RWPE2 (cell line): ENCODE measurements at regions not wholly inside any gene's neighbourhood (a gene's known extent, or its start where the extent isn't known, plus 50 kb on each side); places are given as distances from the start of the nearest gene placed in this dataset.

Experiments
- ATAC-seq: fragments of 200-7000 bp; cut with Tn5 transposase; 3 replicates; pipeline ENCODE4 v1.9.1; 2021; ENCODE audit warnings: low read depth
- DNase-seq: peaks from one replicate; pipeline ENCODE4 v3.0.0-alpha.2; 2020; ENCODE audit warnings: low spot score
- H3K27ac ChIP-seq: fragments of 450-650 bp; 2 replicates; pipeline ENCODE4 v1.5.1; 2017; ENCODE audit warnings: mild to moderate bottlenecking; ENCODE audit not compliant: poor library complexity, severe bottlenecking
- H3K27me3 ChIP-seq: fragments of 250-450 bp; sonication (Bioruptor Pico); 2 replicates; pipeline ENCODE4 v1.5.1; 2021; ENCODE audit warnings: mild to moderate bottlenecking, moderate library complexity; ENCODE audit not compliant: insufficient read depth, poor library complexity, severe bottlenecking
- H3K36me3 ChIP-seq: fragments of 250-450 bp; sonication (Bioruptor Pico); 2 replicates; pipeline ENCODE4 v1.5.1; 2020; ENCODE audit warnings: low read depth, mild to moderate bottlenecking, moderate library complexity
- H3K4me1 ChIP-seq: fragments of 250-450 bp; sonication (Bioruptor Pico); 2 replicates; pipeline ENCODE4 v1.5.1; 2021; ENCODE audit warnings: mild to moderate bottlenecking, moderate library complexity; ENCODE audit not compliant: insufficient read depth, poor library complexity, severe bottlenecking
- H3K4me3 ChIP-seq: fragments of 250-450 bp; sonication (Bioruptor Pico); 2 replicates; pipeline ENCODE4 v1.5.1; 2021; ENCODE audit warnings: mild to moderate bottlenecking, moderate library complexity; ENCODE audit not compliant: severe bottlenecking
- H3K9me3 ChIP-seq: fragments of 250-450 bp; sonication (Bioruptor Pico); 2 replicates; pipeline ENCODE4 v1.5.1; 2021; ENCODE audit warnings: mild to moderate bottlenecking, moderate library complexity; ENCODE audit not compliant: severe bottlenecking
- TF ChIP-seq, protein P1 (sequence below): fragments of 450-650 bp; IDR thresholded peaks from one replicate; pipeline ENCODE4 v1.5.1; 2017; ENCODE audit warnings: mild to moderate bottlenecking, moderate library complexity; ENCODE audit not compliant: poor library complexity, severe bottlenecking

DNA sequence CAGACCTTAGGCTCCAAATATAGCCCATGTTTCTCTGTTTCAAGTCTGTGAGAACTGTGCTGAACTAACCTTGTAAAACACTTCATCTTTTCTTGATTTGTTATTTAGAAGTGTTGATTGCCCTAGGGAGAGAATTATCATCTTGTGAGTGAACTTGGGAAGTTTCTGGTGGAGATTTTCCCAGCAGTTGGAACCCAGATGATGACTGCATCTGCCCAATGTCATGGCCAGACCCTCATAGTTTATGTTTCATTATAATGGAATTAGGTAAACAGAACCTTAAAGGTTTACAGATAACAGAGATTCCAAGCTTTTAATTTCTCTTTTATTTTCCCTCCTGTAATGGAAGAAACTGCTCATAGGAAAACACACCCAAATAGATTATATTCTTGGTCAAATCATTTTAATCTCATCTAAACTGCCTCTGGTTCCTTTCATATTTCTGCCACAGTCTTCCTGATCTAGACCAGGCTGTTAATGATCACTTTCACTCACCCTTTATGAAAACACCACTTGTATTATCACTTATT lies 569.1 kb downstream of the KCTD12 start:
- no peaks in the 10 kb centered on the region for H3K4me1 ChIP-seq
- TF ChIP-seq, protein P1, sequence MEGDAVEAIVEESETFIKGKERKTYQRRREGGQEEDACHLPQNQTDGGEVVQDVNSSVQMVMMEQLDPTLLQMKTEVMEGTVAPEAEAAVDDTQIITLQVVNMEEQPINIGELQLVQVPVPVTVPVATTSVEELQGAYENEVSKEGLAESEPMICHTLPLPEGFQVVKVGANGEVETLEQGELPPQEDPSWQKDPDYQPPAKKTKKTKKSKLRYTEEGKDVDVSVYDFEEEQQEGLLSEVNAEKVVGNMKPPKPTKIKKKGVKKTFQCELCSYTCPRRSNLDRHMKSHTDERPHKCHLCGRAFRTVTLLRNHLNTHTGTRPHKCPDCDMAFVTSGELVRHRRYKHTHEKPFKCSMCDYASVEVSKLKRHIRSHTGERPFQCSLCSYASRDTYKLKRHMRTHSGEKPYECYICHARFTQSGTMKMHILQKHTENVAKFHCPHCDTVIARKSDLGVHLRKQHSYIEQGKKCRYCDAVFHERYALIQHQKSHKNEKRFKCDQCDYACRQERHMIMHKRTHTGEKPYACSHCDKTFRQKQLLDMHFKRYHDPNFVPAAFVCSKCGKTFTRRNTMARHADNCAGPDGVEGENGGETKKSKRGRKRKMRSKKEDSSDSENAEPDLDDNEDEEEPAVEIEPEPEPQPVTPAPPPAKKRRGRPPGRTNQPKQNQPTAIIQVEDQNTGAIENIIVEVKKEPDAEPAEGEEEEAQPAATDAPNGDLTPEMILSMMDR: no peak
- ATAC-seq (no peak), DNase-seq (no peak)
- H3K27ac ChIP-seq: no peak overlapping the region
- H3K27me3 ChIP-seq: no peaks in the 10 kb centered on the region
- no peak overlapping the region for H3K4me3 ChIP-seq
- H3K36me3 ChIP-seq: no peaks in the 10 kb centered on the region
- no peaks in the 10 kb centered on the region for H3K9me3 ChIP-seq

DNA sequence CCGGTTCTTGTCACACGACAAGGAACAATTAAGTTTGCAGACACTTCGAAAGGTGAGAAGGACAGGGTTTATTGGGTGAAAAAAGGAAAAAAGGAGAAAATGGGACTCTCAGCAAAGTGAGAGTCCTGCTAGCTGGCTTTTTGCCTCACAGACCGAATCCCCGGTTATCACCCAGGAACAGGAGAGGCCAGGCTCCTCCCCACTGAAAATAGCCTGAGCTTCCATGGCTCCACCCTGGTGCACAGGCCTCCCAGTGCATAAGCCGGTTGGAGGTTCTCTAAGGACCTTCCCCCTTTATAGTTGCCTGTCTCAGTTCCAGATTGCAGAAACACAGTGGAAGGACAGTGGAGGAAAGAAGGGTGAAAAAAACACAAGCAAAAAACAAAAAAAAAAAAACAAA lies 571.7 kb downstream of the KCTD12 start:
- no peaks in the 10 kb centered on the region for H3K36me3 ChIP-seq
- DNase-seq (no peak), ATAC-seq (no peak)
- no peak overlapping the region for H3K4me3 ChIP-seq
- H3K9me3 ChIP-seq: no peaks in the 10 kb centered on the region
- no peak overlapping the region for H3K27ac ChIP-seq
- TF ChIP-seq, protein P1: no peak
- H3K4me1 ChIP-seq: no peaks in the 10 kb centered on the region
- no peaks in the 10 kb centered on the region for H3K27me3 ChIP-seq

DNA sequence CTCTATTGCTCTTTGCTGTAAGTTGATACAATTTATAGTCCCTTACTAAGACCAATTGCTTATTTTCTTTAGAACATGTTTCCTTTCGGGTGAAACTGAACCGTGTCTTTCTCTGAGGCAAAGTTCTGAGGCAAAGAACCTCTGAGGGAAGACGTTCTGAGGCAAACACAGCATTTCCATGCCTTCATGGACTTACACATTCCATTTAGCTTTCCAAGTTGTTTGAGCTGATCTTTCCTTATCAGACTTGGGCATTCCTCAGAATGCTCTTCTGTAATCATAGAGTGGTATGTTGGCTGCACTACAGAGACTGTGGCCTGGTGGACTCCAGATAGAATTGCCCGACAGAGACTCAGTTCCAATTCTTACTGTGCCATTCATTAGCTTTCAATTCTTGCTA lies 579.1 kb downstream of the KCTD12 start:
- Histone ChIP-seq H3K27ac (no peak overlapping the region), H3K4me3 (no peak overlapping the region), H3K4me1 (no peaks in the 10 kb centered on the region), H3K27me3 (no peaks in the 10 kb centered on the region), H3K9me3 (no peaks in the 10 kb centered on the region), H3K36me3 (no peaks in the 10 kb centered on the region)
- ATAC-seq: no peak
- TF ChIP-seq, protein P1: no peak
- DNase-seq: no peak

DNA sequence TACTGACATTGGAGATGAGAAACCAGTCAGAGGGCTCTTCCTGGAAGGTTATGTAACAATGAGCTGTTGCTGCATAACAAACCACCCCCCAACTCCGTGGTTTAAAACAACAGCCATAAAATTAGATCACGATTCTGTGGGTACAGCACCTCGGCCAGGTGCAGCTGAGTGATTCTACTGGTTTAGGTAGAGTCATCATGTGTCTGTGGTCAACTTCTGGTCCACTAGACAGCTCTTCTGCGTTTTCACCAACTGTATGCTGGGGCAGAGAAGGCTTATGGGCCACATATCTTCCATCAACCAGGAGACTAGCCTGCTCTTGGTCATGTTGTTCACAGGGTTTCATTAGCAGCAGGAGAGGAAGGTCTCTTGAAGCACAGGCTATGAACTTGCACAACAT lies 585.5 kb downstream of the KCTD12 start:
- no peak for ATAC-seq
- Histone ChIP-seq H3K4me1 (no peaks in the 10 kb centered on the region), H3K36me3 (no peaks in the 10 kb centered on the region), H3K9me3 (no peaks in the 10 kb centered on the region), H3K27ac (no peak overlapping the region), H3K27me3 (no peaks in the 10 kb centered on the region), H3K4me3 (no peak overlapping the region)
- DNase-seq: no peak
- TF ChIP-seq, protein P1: no peak

DNA sequence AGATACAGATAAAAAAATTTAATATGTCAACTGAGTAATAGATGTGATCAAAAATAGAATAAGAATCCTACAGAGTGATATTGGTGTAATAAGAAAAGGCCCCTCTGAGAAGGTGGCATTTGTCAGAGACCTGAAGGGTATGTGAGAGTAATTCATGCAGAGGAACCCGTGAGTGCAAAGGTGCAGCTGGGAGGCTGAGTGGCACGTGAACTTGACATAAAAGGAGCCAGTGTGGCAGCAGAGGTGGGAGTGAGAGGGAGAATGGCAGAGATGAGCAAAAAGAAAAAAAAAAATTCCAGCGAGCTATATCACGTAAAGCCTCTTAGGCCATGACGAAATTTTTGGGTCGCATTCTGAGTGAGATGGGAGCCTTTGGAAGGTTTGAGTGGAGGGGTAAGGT lies 588.9 kb downstream of the KCTD12 start:
- Histone ChIP-seq H3K27me3 (no peaks in the 10 kb centered on the region), H3K9me3 (no peaks in the 10 kb centered on the region), H3K4me1 (peaks cover 18% of the 10 kb centered on the region), H3K36me3 (no peaks in the 10 kb centered on the region), H3K27ac (no peak overlapping the region), H3K4me3 (no peak overlapping the region)
- TF ChIP-seq, protein P1: no peak
- no peak for DNase-seq
- ATAC-seq: no peak
